HepG2 (cell line): ENCODE measurements at regions not wholly inside any gene's neighbourhood (a gene's known extent, or its start where the extent isn't known, plus 50 kb on each side); places are given as distances from the start of the nearest gene placed in this dataset.

ENCODE experiments used
- ATAC-seq: fragments of 200-7000 bp; cut with Tn5 transposase; 3 replicates; pipeline ENCODE4 v1.9.1; 2020; ENCODE audit warnings: mild to moderate bottlenecking, moderate library complexity
- BruUV-seq: library from RNA; stranded (reverse); fragments of 400-500 nt; replicated peaks from 2 replicates; lab custom pipeline; 2021; lab: Mats Ljungman, UMichigan
- CTCF ChIA-PET: fragments of 300-600 bp; formaldehyde crosslinking; extraction: SDS; loops from one replicate; lab custom pipeline; 2021; ENCODE audit warnings: low total read pairs, inconsistent platforms, low intra/inter-chr PET ratio; lab: Yijun Ruan, JAX
- POLR2A ChIA-PET: fragments of 350-600 bp; sonication (Branson Sonifier 250); formaldehyde crosslinking; loops from one replicate; lab custom pipeline; 2020; ENCODE audit warnings: antibody characterized with exemption, inconsistent platforms; lab: Yijun Ruan, JAX
- DNase-seq: peaks from one replicate; pipeline ENCODE4 v3.0.0-alpha.2; 2015; ENCODE audit warnings: low spot score
- FAIRE-seq: peaks from 3 replicates; lab custom pipeline; 2011; peaks lifted over from hg19 to GRCh38; lab: Jason Lieb, UNC
- H2AFZ ChIP-seq: one replicate; pipeline ENCODE4 v1.6.1; 2011; ENCODE audit warnings: low read length, inconsistent platforms
- H3K27ac ChIP-seq: fragments of 300-600 bp; 3 replicates; pipeline ENCODE4 v1.8.0; 2011; ENCODE audit warnings: mixed run types, mild to moderate bottlenecking, mixed read lengths, low read length, inconsistent platforms; ENCODE audit not compliant: insufficient read depth; ENCODE audit errors: extremely low read length
- H3K27me3 ChIP-seq, 2 experiments: fragments of 200-600 bp in 1 of 2; 2 replicates in 1 of 2; 3 replicates in 1 of 2; pipeline versions ENCODE4 v1.6.0 to v1.8.0; 2011; ENCODE audit warnings: low read length in 2 of 2, mild to moderate bottlenecking in 2 of 2, moderate library complexity in 2 of 2, inconsistent platforms in 1 of 2; ENCODE audit not compliant: insufficient read depth in 2 of 2, control insufficient read depth in 1 of 2
- H3K36me3 ChIP-seq, 2 experiments: fragments of 200-600 bp in 1 of 2; replicated peaks in 1 of 2; 2 replicates in 1 of 2; 3 replicates in 1 of 2; pipeline versions ENCODE4 v1.5.1 to v1.8.0; 2011; ENCODE audit warnings: low read length in 2 of 2, inconsistent platforms in 1 of 2; ENCODE audit not compliant: insufficient read depth in 2 of 2, control insufficient read depth in 1 of 2
- H3K4me1 ChIP-seq: 2 replicates; pipeline ENCODE4 v1.5.1; 2012; ENCODE audit warnings: low read length, inconsistent platforms; ENCODE audit not compliant: insufficient read depth
- H3K4me2 ChIP-seq: 2 replicates; pipeline ENCODE4 v1.6.0; 2011; ENCODE audit warnings: low read depth, low read length, inconsistent platforms
- H3K4me3 ChIP-seq, 3 experiments: fragments of 200-600 bp in 1 of 3; sonication (generic), shearing (Covaris generic) in 1 of 3; replicated peaks in 1 of 3; 2 replicates each; pipeline ENCODE4 v1.5.1; 2011 to 2016; ENCODE audit warnings: low read length in 3 of 3, inconsistent platforms in 2 of 3, low read depth in 2 of 3, mild to moderate bottlenecking in 2 of 3, control low read depth in 1 of 3, mixed read lengths in 1 of 3; ENCODE audit not compliant: insufficient read depth in 1 of 3
- H3K79me2 ChIP-seq: one replicate; pipeline ENCODE4 v1.6.1; 2011; ENCODE audit warnings: low read length, inconsistent platforms; ENCODE audit not compliant: insufficient read depth
- H3K9ac ChIP-seq: 2 replicates; pipeline ENCODE4 v1.6.0; 2011; ENCODE audit warnings: mild to moderate bottlenecking, low read depth, low read length, inconsistent platforms; ENCODE audit not compliant: insufficient read depth
- H3K9me3 ChIP-seq: 2 replicates; pipeline ENCODE4 v1.5.1; 2012; ENCODE audit warnings: mild to moderate bottlenecking, low read length
- H4K20me1 ChIP-seq: 2 replicates; pipeline ENCODE4 v1.6.0; 2011; ENCODE audit warnings: inconsistent platforms, mild to moderate bottlenecking, low read length, moderate library complexity; ENCODE audit not compliant: insufficient read depth
- CBX5 ChIP-seq: sonication (generic); formaldehyde crosslinking; IDR thresholded peaks from 2 replicates; pipeline ENCODE4 v1.4.0; 2020; ENCODE audit warnings: missing genetic modification reagents, borderline replicate concordance
- HCFC1 ChIP-seq: fragments of 150-350 bp; IDR thresholded peaks from 2 replicates; pipeline ENCODE4 v1.6.1; 2014; ENCODE audit warnings: low read depth, low read length
- NCOA1 ChIP-seq: sonication (generic); formaldehyde crosslinking; IDR thresholded peaks from 2 replicates; pipeline ENCODE4 v1.9.0; 2021; ENCODE audit warnings: missing genetic modification reagents
- SMAD9 ChIP-seq: sonication (generic); formaldehyde crosslinking; IDR thresholded peaks from 2 replicates; pipeline ENCODE4 v1.5.1; 2020; ENCODE audit warnings: mild to moderate bottlenecking, missing genetic modification reagents
- SOX5 ChIP-seq: IDR thresholded peaks from 2 replicates; pipeline ENCODE4 v1.6.1; 2016; ENCODE audit warnings: borderline replicate concordance
- ZNF672 ChIP-seq: sonication (generic); formaldehyde crosslinking; IDR thresholded peaks from 2 replicates; pipeline ENCODE4 v1.8.1; 2022; ENCODE audit warnings: missing genetic modification reagents
- ZNF83 ChIP-seq: sonication (generic); formaldehyde crosslinking; IDR thresholded peaks from 2 replicates; pipeline ENCODE4 v1.4.0; 2020; ENCODE audit warnings: missing genetic modification reagents, mild to moderate bottlenecking, borderline replicate concordance
- ZSCAN30 ChIP-seq: sonication (generic); formaldehyde crosslinking; IDR thresholded peaks from 2 replicates; pipeline ENCODE4 v1.5.0; 2020; ENCODE audit warnings: mild to moderate bottlenecking, missing genetic modification reagents
- WGBS: methylation state at CpG from one replicate; pipeline ENCODE4 v1.1.6; 2017; ENCODE audit warnings: low lambda C conversion rate; 5-methylcytosine and 5-hydroxymethylcytosine counted together
- in situ Hi-C: cut with HindIII; loops from 2 replicates; pipeline ENCODE4 v1.10.0; 2017; ENCODE audit warnings: low pct_unique_long_range_greater_than_20kb; ENCODE audit not compliant: extremely low pct_ligation_motif_present
- intact Hi-C: fragments of 100-400 bp; cut with micrococcal nuclease; formaldehyde crosslinking; loops from one replicate; pipeline ENCODE4 v1.10.0; 2022; ENCODE audit not compliant: unreplicated experiment
- TF ChIP-seq, protein P1 (sequence below): sonication (generic); formaldehyde crosslinking; IDR thresholded peaks from 2 replicates; pipeline ENCODE4 v1.4.0; 2020; ENCODE audit warnings: mild to moderate bottlenecking, missing genetic modification reagents
- TF ChIP-seq, protein P2 (sequence below): sonication (generic); formaldehyde crosslinking; IDR thresholded peaks from 2 replicates; pipeline ENCODE4 v1.9.0; 2021; ENCODE audit warnings: missing genetic modification reagents, borderline replicate concordance

DNA sequence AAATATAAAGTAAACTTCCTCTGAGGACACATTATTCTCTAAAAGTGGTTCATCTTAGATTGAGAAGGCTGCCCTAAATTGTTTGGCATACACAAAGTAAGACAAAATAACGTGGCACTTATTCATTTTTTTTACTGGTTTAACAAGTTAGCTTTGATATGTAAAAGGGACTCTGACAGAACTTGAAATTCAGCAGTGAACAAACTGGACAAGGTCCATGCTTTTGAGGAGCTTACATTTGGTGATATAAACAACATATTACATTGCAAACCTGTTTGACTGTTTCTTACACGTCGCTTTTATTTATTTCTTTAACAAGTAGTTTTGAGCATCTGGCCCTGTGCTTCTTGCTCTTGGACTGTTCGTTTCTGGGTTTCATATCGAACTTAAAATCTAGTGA lies 253.1 kb upstream of the POM121L12 start (continued):
- TF ChIP-seq, protein P1, sequence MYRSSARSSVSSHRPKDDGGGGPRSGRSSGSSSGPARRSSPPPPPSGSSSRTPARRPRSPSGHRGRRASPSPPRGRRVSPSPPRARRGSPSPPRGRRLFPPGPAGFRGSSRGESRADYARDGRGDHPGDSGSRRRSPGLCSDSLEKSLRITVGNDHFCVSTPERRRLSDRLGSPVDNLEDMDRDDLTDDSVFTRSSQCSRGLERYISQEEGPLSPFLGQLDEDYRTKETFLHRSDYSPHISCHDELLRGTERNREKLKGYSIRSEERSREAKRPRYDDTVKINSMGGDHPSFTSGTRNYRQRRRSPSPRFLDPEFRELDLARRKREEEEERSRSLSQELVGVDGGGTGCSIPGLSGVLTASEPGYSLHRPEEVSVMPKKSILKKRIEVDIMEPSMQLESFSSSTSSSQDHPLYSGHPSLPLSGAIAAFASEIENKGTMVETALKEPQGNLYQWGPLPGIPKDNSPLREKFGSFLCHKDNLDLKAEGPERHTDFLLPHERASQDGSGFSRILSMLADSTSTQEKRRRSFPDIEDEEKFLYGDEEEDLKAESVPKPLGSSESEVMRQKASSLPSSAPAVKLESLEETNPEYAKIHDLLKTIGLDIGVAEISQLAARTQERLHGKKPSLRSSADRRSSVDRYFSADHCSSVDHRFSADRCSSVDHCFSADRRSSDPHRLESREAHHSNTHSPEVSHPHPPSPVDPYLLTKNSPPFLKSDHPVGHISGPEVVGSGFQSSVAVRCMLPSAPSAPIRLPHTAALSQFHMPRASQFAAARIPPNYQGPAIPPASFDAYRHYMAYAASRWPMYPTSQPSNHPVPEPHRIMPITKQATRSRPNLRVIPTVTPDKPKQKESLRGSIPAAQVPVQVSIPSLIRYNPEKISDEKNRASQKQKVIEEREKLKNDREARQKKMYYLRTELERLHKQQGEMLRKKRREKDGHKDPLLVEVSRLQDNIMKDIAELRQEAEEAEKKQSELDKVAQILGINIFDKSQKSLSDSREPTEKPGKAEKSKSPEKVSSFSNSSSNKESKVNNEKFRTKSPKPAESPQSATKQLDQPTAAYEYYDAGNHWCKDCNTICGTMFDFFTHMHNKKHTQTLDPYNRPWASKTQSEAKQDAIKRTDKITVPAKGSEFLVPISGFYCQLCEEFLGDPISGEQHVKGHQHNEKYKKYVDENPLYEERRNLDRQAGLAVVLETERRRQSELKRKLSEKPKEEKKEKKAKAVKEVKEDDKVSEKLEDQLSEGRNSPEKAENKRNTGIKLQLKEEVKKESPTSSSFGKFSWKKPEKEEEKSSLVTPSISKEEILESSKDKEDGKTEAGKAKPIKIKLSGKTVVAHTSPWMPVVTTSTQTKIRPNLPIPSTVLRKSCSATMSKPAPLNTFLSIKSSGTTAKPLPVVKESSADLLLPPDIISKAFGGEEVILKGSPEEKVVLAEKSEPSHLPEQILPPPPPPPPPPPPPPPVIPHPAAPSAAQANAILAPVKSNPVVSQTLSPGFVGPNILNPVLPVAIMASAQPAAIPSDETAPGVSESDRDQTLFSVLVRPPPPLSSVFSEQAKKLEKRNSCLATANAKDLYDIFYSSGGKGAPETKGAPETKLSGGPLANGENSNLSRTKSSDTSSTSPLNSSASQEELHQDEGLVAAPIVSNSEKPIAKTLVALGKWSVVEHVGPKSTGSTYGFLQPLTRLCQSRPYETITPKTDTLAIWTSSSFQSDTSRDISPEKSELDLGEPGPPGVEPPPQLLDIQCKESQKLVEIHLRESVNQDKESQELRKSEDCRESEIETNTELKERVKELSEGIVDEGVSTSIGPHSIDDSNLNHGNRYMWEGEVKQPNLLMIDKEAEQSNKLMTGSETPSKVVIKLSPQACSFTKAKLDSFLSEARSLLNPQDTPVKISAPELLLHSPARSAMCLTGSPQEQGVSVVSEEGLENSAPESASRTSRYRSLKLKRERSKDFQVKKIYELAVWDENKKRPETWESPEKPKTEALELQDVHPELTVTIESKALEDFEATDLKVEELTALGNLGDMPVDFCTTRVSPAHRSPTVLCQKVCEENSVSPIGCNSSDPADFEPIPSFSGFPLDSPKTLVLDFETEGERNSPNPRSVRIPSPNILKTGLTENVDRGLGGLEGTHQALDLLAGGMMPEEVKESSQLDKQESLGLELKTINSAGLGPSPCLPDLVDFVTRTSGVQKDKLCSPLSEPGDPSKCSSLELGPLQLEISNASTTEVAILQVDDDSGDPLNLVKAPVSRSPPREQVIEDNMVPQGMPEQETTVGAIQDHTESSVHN = no peak

DNA sequence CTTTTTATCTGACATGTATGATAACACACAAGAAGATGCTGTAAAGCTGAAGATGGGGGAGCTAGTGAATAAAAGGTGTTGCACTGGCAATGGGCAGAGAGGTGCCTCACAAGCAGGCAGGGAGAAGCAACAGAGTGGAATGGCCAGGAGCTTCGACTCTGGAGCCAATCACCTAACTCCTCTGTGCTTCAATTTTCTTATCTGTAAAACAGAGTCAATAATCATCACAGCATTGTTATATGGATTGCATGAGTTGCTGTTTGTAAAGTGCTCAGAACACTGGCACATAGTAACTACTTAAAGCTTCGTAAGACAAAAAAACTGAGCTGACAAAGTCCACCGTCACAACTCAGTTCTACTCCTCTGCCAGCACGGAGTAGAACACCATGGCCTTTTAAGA lies 254.2 kb upstream of the POM121L12 start:
- H2AFZ ChIP-seq = no peak overlapping the region
- FAIRE-seq = no peak
- H3K9me3 ChIP-seq = peaks cover 52% of the 10 kb centered on the region
- CTCF ChIA-PET = no interaction called here
- H3K9ac ChIP-seq = no peak overlapping the region
- in situ Hi-C loops (no loop called here), intact Hi-C loops (no loop called here)
- no peaks in the 10 kb centered on the region for H3K4me1 ChIP-seq
- no peaks in the 10 kb centered on the region for H3K36me3 ChIP-seq
- no peak for ATAC-seq
- TF ChIP-seq CBX5 (CRISPR knock-in tag) (no peak), ZNF672 (CRISPR knock-in tag) (no peak), NCOA1 (no peak), ZNF83 (CRISPR knock-in tag) (no peak), ZSCAN30 (no peak), SMAD9 (CRISPR knock-in tag) (no peak), SOX5 (CRISPR knock-in tag) (no peak), HCFC1 (no peak)
- TF ChIP-seq, protein P2, sequence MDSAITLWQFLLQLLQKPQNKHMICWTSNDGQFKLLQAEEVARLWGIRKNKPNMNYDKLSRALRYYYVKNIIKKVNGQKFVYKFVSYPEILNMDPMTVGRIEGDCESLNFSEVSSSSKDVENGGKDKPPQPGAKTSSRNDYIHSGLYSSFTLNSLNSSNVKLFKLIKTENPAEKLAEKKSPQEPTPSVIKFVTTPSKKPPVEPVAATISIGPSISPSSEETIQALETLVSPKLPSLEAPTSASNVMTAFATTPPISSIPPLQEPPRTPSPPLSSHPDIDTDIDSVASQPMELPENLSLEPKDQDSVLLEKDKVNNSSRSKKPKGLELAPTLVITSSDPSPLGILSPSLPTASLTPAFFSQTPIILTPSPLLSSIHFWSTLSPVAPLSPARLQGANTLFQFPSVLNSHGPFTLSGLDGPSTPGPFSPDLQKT = no peak
- TF ChIP-seq, all 625 proteins: peak for 0
- 0% methylated on average over 4 of the region's 4 CpGs for WGBS
- no peaks in the 10 kb centered on the region for H4K20me1 ChIP-seq
- POLR2A ChIA-PET = no interaction called here
- H3K27ac ChIP-seq = no peak overlapping the region
- no TSS peak for BruUV-seq
- DNase-seq = no peak
- H3K27me3 ChIP-seq = no peaks in the 10 kb centered on the region
- H3K4me2 ChIP-seq = no peak overlapping the region
- H3K4me3 ChIP-seq = no peak overlapping the region
- H3K79me2 ChIP-seq = no peaks in the 10 kb centered on the region
